ENCODE measurements at regions not wholly inside any gene's neighbourhood (a gene's known extent, or its start where the extent isn't known, plus 50 kb on each side); places are given as distances from the start of the nearest gene placed in this dataset.

DNA sequence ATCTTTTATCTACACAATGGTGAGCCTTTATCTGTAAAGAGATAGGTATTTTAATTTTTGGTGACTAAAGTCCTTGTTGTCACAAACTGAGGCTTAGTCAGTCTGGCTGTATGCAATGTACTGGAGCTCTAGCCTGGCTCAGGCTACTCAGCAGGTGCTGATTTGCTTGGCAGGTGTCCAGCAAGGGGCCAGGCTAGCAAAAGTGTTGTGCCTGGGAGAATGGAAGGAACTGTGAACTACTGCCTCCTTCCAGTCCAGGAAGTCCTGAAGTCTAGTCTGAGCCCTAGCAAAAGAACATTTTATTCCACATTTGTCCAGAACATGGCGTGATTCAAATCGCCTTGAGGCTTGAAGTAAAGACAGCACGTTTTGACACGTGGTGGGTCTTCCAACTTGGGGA is 260.5 kb downstream of the CCDC85A start:
- DNase-seq (ENCODE audit: low read depth) = no peak

DNA sequence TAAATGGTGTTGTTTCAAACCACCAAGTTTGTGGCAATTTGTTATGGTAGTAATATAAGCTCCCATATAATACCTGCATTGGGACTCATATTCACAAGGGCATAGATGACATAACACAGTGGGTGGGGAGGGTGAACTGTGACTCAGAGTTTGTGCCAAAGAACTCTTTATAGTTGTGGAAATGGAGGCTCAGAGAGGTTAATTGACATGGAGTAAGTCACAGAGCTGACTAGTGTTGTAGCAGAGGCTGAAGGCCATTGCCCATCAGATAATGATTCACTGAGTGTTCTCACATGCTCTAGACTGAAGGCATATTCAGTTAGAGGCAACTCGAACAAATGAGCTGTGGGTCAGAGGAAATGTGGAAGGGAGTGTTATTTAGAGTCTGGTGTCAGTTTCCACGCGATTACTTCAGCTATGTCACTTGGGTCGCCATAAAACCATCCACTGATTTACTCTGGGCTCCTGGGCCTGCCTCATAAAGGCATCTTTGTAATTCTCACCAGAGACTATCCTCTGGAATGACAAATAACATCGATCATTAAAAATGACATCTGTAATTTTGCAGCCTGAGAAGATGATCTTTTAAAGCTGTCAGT is 264.7 kb downstream of the CCDC85A start:
- no peak for DNase-seq (ENCODE audit: low read depth)

DNA sequence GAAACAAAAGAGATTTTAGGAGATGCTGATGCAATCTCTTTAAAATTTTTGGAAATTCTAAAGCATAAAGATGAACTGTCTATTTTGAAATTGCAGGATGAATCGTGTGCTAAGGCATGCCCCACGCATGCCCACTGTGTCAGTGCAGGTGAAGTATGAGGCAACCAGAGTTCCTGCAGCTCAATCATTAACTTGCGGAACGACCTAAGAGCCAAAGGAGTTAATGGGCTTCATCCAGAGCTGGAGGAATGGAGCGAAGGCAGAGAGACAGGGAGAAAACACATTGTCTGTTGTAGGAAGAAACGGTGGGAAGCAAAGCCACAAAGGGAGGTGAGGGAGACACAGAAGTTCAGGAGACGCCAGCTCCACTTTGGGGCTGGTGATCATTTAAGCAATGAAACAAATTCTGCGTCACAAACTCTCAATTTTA is 265.2 kb downstream of the CCDC85A start:
- no peak for DNase-seq (ENCODE audit: low read depth)

- DNase-seq (ENCODE audit: low read depth) = no peak
Measured at GRCh38 chr2:56449449-56449860, 265.7 kb downstream of the CCDC85A start.

- no peak for DNase-seq (ENCODE audit: low read depth)
Measured at GRCh38 chr2:56450047-56450446, 266.3 kb downstream of the CCDC85A start.

- no peak for DNase-seq (ENCODE audit: low read depth)
Measured at GRCh38 chr2:56450772-56451171, 267.0 kb downstream of the CCDC85A start.

- no peak for DNase-seq (ENCODE audit: low read depth)
Measured at GRCh38 chr2:56455642-56456041, 271.9 kb downstream of the CCDC85A start.

GRCh38 chr2:56456791-56457190 is 273.0 kb downstream of the CCDC85A start:
- no peak for DNase-seq (ENCODE audit: low read depth)

DNA sequence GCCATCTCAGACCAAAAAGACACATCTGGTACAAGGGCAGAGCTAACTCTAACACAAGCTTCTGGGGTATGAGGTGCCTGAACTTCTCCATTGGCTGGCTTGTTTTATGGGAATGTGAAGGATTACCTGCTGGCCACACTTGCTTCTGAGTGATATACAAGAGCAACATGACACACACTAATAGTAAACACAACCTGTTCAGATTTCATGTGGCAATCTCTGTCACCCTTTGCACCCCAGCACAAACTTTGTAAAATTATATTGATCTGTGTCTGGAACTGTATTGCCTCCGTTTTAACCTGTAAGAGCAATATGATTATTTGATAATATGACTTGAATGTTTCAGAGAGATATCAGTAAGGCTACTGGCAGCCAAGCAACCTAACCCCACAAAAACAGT is 276.7 kb downstream of the CCDC85A start:
- no peak for DNase-seq (ENCODE audit: low read depth)

DNA sequence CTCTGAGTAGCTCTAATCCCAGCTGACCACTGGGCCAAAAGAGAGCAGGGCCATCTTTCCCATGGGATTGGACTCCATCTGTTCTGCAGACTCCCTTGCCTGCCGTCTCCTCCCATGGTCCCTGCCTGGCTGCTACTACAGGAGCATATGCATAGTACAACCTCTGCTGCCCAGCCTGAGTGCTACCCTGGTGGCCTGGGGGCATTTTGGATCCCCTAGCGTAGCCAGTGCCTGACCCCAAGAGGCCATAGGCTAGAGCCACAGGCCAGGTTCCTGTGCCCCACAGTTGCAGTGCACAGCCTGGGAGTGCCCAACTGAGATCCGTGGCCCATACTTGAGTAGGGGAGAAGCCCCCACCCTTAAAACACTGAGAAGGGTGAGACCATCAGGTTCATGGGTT is 280.3 kb downstream of the CCDC85A start:
- no peak for DNase-seq (ENCODE audit: low read depth)

GRCh38 chr2:56464613-56465012 is 280.8 kb downstream of the CCDC85A start:
- no peak for DNase-seq (ENCODE audit: low read depth)

- no peak for DNase-seq (ENCODE audit: low read depth)
Measured at GRCh38 chr2:56465491-56465890, 281.7 kb downstream of the CCDC85A start.

- DNase-seq (ENCODE audit: low read depth) = no peak
Measured at GRCh38 chr2:56473524-56473923, 289.7 kb downstream of the CCDC85A start.

DNA sequence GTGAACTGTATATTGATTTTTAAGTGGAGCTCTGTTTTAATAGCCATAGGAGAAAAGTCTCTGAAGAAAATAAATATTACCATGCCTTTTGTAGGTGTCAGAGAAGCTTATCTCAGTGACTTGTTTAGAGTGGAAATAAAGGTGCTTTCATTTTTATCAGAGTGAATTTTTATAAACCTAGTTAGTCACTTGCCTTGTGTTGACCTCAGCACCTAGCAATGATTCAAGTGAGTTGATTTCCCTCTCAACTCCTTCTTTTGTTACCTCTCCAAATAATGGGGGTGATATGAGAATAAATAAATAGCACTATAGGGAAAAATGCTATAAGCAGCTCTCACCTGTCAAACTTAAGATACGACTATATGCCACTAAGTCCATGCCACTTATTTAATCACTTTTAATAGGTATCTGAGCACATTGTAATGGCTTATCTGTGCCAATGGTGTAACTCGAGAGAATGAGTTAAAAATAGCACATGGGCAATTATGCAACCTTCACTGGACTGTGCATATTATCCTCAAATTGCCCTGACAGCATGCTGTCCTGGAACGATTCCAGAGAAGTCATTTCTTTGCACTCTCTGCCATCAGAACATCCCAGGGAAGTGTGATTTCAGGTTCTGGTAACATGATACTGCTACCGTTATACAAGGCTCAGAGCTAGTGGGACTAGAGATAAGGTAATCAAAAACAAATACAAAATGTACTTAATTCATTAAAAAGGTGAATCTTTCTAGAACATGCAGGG is 290.8 kb downstream of the CCDC85A start:
- no peak for DNase-seq (ENCODE audit: low read depth)

DNA sequence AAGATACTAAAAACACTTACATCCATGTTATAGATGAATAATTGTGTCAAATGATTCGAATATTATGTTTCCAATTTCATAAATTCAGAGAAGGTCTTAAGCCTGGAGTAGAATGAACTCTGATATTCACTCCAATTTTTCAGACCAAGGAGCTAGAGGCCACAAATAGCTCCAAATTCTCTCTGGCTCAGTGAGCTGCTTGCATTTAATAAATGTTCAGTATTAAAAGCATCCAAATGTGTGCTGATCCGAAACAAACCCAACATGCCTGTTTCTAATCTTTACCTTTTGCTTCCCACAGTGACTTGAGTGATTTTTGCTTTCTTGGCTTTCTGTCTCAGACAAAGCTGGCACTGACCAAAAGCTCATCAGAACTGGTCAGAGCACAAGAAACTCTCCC is 291.4 kb downstream of the CCDC85A start:
- no peak for DNase-seq (ENCODE audit: low read depth)

DNA sequence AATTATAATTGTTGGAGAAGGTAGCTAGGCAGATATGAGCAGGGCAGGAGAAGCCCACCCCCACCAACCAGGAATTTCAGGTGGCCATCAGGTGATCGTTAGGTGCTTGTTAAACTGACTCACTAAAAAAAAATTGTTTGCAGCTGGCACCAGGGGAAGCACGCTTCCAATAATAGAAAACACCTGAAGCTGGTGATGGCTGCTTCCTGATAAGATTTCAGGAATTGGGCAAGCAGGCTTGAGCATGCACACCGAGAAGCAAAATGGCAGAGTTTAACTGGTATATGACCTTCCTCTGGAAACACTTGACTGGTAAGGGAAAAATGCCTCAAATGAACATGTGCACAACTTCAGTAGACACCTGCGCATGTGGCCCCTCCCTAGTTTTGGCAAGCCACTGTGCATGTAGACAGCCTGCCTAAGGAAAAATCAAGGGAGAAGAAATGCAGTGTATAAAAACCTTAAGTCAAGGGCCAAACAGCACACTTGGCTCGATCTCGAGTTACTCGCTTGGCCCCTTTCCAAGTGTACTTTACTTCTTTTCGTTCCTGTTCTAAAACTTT is 292.8 kb downstream of the CCDC85A start:
- DNase-seq (ENCODE audit: low read depth) = no peak

DNA sequence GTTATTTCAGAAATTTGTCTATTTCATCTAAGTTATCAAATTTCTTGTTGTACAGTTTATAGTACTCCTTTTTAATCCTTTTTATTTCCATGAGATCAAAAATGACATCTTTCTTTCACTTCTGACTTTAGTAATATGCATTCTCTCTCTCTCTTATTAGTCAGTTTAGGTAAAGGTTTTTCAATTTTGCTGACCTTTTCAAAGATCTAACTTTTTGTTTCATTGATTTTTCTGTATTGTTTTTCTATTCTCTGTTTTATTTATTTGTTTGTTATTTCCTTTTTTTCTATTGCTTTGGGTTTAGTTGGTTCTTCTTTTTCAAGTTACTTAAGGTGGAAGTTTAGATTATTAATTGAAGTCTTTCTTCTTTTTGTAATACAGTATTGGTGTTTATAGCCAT is 294.2 kb downstream of the CCDC85A start:
- no peak for DNase-seq (ENCODE audit: low read depth)

DNA sequence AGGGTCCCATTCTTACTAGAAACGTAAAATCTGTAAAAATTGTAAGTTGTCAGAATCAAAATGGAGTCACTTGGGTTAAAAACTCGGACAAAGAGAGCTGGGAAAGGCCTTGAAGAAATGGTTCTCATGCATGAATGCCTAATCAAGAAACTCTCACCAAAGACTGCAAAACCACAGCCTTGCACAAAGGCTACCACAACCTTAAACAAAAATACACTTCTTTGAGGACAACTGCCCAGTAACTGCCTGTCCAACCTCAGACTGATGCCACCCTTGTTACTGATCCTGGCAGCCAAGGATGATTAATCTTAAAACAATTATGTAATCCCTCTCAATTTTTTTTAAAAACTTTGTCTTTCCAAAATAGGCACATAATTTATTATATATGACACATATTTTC is 299.3 kb downstream of the CCDC85A start:
- DNase-seq (ENCODE audit: low read depth) = no peak

DNA sequence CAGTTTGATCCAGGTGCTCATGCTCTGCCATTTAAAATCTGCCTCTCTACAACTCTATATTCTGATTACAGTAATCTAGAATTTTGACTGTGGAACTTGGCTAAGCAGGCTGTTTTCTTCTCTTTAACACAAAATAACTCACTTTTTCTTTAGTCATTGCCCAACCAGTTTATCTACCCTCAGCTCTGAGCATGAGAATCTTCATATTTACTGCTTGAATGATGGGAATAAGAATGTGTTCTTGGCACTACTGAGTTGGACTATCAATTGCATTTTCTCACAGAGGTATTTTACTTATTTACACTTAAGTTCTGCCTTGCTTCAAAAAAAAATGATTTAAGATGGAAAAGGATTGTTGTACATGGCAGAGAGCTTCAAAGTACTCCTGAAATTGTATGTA is 301.1 kb downstream of the CCDC85A start:
- no peak for DNase-seq (ENCODE audit: low read depth)

GRCh38 chr2:56500317-56500716 is 316.5 kb downstream of the CCDC85A start:
- no peak for DNase-seq (ENCODE audit: low read depth)

GRCh38 chr2:56502616-56503015 is 318.8 kb downstream of the CCDC85A start:
- no peak for DNase-seq (ENCODE audit: low read depth)

DNA sequence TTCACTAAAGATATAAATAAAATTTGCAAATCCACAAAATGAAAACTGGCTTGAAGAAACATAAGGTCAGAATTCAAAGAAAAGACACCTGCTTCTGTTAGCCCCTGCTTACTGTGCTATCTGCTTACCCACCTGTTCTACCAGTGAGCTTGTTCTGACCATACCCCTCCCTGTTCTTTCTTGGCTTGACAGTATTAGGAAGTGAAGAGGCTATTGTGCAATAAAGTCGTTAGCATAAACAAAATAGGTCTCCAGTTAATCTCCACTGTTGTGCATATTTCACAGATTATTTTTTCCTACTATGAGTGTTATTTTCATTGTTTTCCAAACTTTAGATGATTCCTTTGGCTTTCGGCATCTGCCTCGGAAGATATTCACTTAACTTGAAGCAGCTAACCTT is 322.1 kb downstream of the CCDC85A start:
- no peak for DNase-seq (ENCODE audit: low read depth)

GRCh38 chr2:56508662-56509061 is 324.9 kb downstream of the CCDC85A start:
- DNase-seq (ENCODE audit: low read depth) = no peak

- no peak for DNase-seq (ENCODE audit: low read depth)
Measured at GRCh38 chr2:56510610-56511009, 326.8 kb downstream of the CCDC85A start.

All from activated T-helper 1 cell treated with Interleukin-2 at 50 U/mL for 16 hours (primary cell).